DND-41 (cell line): ENCODE measurements at regions not wholly inside any gene's neighbourhood (a gene's known extent, or its start where the extent isn't known, plus 50 kb on each side); places are given as distances from the start of the nearest gene placed in this dataset.

Experiments
- ATAC-seq: fragments of 200-7000 bp; cut with Tn5 transposase; 3 replicates; pipeline ENCODE4 v1.9.1; 2021; ENCODE audit warnings: low read depth; ENCODE audit not compliant: insufficient read depth
- DNase-seq: peaks from one replicate; pipeline ENCODE4 v3.0.0-alpha.2; 2020
- H2AFZ ChIP-seq: 2 replicates; pipeline ENCODE4 v1.6.0; 2012; ENCODE audit warnings: low read depth, low read length
- H3K27ac ChIP-seq: 2 replicates; pipeline ENCODE4 v1.5.1; 2012; ENCODE audit warnings: low read length, inconsistent platforms
- H3K27me3 ChIP-seq: fragments of 200-600 bp; sonication (generic); 2 replicates; pipeline ENCODE4 v1.6.0; 2012; ENCODE audit warnings: low read length, mild to moderate bottlenecking, inconsistent platforms; ENCODE audit not compliant: insufficient read depth, poor library complexity
- H3K36me3 ChIP-seq: 2 replicates; pipeline ENCODE4 v1.5.1; 2012; ENCODE audit warnings: low read length, inconsistent platforms; ENCODE audit not compliant: insufficient read depth
- H3K4me1 ChIP-seq: 2 replicates; pipeline ENCODE4 v1.5.1; 2012; ENCODE audit warnings: mild to moderate bottlenecking, low read length; ENCODE audit not compliant: insufficient read depth
- H3K4me2 ChIP-seq: 2 replicates; pipeline ENCODE4 v1.6.0; 2012; ENCODE audit warnings: mild to moderate bottlenecking, moderate library complexity, low read length, inconsistent platforms; ENCODE audit not compliant: insufficient read depth
- H3K4me3 ChIP-seq, 2 experiments: fragments of 200-600 bp in 1 of 2; shearing (Covaris generic) in 1 of 2; 2 replicates each; pipeline ENCODE4 v1.5.1; 2012 to 2016; ENCODE audit warnings: inconsistent platforms in 2 of 2, low read length in 2 of 2, mild to moderate bottlenecking in 2 of 2, low read depth in 1 of 2, moderate library complexity in 1 of 2
- H3K79me2 ChIP-seq: 2 replicates; pipeline ENCODE4 v1.6.0; 2012; ENCODE audit warnings: low read length, inconsistent platforms; ENCODE audit not compliant: insufficient read depth
- H3K9ac ChIP-seq: 2 replicates; pipeline ENCODE4 v1.6.0; 2012; ENCODE audit warnings: low read depth, mild to moderate bottlenecking, inconsistent platforms, low read length, moderate library complexity
- H3K9me3 ChIP-seq: 2 replicates; pipeline ENCODE4 v1.5.1; 2012; ENCODE audit warnings: low read length, moderate library complexity, mild to moderate bottlenecking, inconsistent platforms; ENCODE audit not compliant: insufficient read depth, severe bottlenecking
- H4K20me1 ChIP-seq: 2 replicates; pipeline ENCODE4 v1.6.0; 2012; ENCODE audit warnings: low read length; ENCODE audit not compliant: insufficient read depth
- CTCF ChIP-seq: IDR thresholded peaks from 2 replicates; pipeline ENCODE4 v1.5.1; 2012; ENCODE audit warnings: borderline replicate concordance, low read length, moderate library complexity, mild to moderate bottlenecking; ENCODE audit not compliant: poor library complexity, severe bottlenecking; ENCODE audit errors: extremely low read depth
- EZH2 ChIP-seq: IDR thresholded peaks from 3 replicates; pipeline ENCODE4 v1.6.1; 2012; ENCODE audit warnings: borderline replicate concordance, low read depth, mild to moderate bottlenecking, moderate library complexity, low read length, inconsistent platforms; ENCODE audit not compliant: severe bottlenecking

- TF ChIP-seq CTCF (no peak), EZH2 (no peak)
- no peak for DNase-seq
Measured at GRCh38 chr15:38864122-38864521, 299.5 kb upstream of the RASGRP1 start.

DNA sequence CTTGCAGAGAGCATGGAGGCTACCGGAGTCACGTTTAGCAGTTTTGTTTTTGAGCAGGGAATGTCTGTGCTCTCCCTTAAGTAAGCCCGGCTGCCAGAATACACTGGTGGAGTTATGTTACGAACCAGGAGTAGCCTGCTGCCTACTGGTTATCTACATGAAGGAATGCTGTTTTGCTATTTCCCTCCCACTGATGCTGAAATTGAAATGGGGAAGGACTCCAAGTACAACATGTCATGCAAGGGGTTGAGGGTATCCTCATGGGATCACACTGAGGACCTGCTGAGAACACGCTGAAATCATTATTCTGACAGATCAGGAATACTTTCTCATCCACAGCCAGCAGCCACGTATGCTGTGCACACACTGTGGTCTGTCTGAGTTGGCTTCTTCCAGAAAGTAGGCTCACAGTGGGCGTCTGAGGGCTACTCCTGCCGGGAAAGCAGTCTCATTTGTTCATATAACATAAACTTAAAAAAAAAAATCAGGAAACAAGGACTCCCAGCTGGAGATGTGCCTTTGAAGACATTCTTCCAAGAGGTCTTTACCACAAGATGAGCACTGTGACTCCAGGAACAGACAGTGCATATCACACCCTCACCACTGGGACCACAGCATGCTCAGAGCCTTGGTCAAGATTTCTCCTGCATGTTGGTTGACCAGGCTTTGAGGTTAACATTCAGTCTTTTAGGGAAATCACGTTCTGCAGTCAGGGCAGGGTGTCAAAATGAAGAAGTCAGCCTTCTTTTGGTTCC lies 300.4 kb upstream of the RASGRP1 start:
- Histone ChIP-seq H3K4me2 (no peak overlapping the region), H3K9me3 (no peaks in the 10 kb centered on the region), H3K9ac (no peak overlapping the region), H3K27ac (no peak overlapping the region), H3K4me3 (no peak overlapping the region), H2AFZ (no peak overlapping the region), H3K79me2 (no peaks in the 10 kb centered on the region), H3K27me3 (peaks cover 5% of the 10 kb centered on the region), H3K4me1 (no peaks in the 10 kb centered on the region), H3K36me3 (no peaks in the 10 kb centered on the region), H4K20me1 (no peaks in the 10 kb centered on the region)
- TF ChIP-seq CTCF, result no peak
- no peak for TF ChIP-seq EZH2
- DNase-seq (no peak), ATAC-seq (no peak)

More at GRCh38 chr15:38864122-38864521, 299.5 kb upstream of the RASGRP1 start:
- no peaks in the 10 kb centered on the region for H3K79me2 ChIP-seq
- ATAC-seq, result no peak
- no peaks in the 10 kb centered on the region for H3K36me3 ChIP-seq
- H3K27ac ChIP-seq, result no peak overlapping the region
- no peaks in the 10 kb centered on the region for H3K9me3 ChIP-seq
- H3K4me2 ChIP-seq, result no peak overlapping the region
- H2AFZ ChIP-seq, result no peak overlapping the region
- H3K9ac ChIP-seq, result no peak overlapping the region
- H3K27me3 ChIP-seq, result peaks cover 5% of the 10 kb centered on the region
- H4K20me1 ChIP-seq, result no peaks in the 10 kb centered on the region
- no peaks in the 10 kb centered on the region for H3K4me1 ChIP-seq
- no peak overlapping the region for H3K4me3 ChIP-seq

DNA sequence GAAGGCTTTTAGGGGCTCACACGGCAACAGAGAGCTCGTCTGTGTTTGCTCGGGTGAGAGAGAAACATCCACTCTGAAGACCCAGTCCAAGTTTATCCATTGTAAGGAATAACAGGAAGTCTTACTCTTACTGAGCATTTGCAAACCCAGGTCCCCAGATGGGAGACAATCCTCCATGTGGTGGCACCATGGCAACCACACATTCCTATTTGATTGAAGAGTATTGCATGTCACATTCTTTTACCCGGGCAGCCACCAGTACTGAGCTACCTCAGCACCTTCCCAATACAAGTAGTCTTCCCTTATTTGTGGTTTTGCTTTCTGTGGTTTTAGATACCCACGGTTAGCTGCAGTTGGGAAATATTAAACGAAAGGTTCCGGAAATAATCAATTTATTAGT lies 302.9 kb upstream of the RASGRP1 start:
- Histone ChIP-seq H3K79me2 (no peaks in the 10 kb centered on the region), H3K9ac (no peak overlapping the region), H3K4me3 (no peak overlapping the region), H3K9me3 (no peaks in the 10 kb centered on the region), H3K36me3 (no peaks in the 10 kb centered on the region), H3K4me2 (no peak overlapping the region), H3K27me3 (peaks cover 5% of the 10 kb centered on the region), H3K27ac (no peak overlapping the region), H4K20me1 (no peaks in the 10 kb centered on the region), H2AFZ (no peak overlapping the region), H3K4me1 (no peaks in the 10 kb centered on the region)
- no peak for ATAC-seq
- TF ChIP-seq CTCF (no peak), EZH2 (no peak)
- no peak for DNase-seq
